ENCODE measurements at regions not wholly inside any gene's neighbourhood (a gene's known extent, or its start where the extent isn't known, plus 50 kb on each side); places are given as distances from the start of the nearest gene placed in this dataset.

DNA sequence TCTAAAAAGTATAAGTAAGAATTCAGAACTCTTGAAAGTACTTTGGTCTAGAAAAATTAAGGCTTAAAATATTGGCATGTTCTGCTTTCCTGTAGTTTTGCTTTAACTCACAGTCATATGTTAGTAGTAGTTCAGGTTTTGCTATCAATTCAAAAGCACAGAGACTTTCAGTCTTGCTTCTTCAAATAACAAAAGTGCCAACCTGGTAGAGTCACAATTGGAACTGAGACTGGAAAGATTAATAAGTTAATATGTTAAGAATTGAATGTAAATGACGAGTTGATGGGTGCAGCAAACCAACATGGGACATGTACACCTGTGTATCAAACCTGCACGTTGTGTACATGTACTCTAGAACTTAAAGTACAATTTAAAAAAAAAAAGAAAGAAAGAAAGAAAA lies 822.3 kb downstream of the MTRR start:
- Histone ChIP-seq H3K79me2 (ENCODE audit: insufficient read depth, low read length) (no peaks in the 10 kb centered on the region), H3K4me3 (replicated peaks in 1 of 3; ENCODE audit: insufficient read depth in 1 of 3, low read depth in 2 of 3, low read length in 3 of 3) (no peak overlapping the region), H3K27me3 (ENCODE audit: control insufficient read depth in 1 of 2, insufficient read depth in 2 of 2, low read length in 2 of 2) (no peaks in the 10 kb centered on the region), H3K27ac (ENCODE audit: extremely low read length, insufficient read depth, low read length) (no peak overlapping the region), H3K36me3 (replicated peaks in 1 of 2; ENCODE audit: control insufficient read depth in 1 of 2, insufficient read depth in 2 of 2, low read length in 2 of 2) (no peaks in the 10 kb centered on the region), H3K4me1 (ENCODE audit: insufficient read depth, low read length) (no peaks in the 10 kb centered on the region), H3K9ac (ENCODE audit: insufficient read depth, low read depth, low read length) (no peak overlapping the region), H3K9me3 (ENCODE audit: low read length) (peaks cover 63% of the 10 kb centered on the region), H2AFZ (ENCODE audit: low read length) (no peak overlapping the region), H4K20me1 (ENCODE audit: insufficient read depth, low read length) (no peaks in the 10 kb centered on the region), H3K4me2 (ENCODE audit: low read depth, low read length) (no peak overlapping the region)
- WGBS (ENCODE audit: low lambda C conversion rate): 2% methylated on average over 2 of the region's 2 CpGs
- BruUV-seq (replicated peaks): no TSS peak
- no peak for TF ChIP-seq HMG20B (CRISPR knock-in tag; conservative IDR thresholded peaks at IDR 0.05)
- no peak for TF ChIP-seq PRPF4 (IDR thresholded peaks at IDR 0.05; ENCODE audit: low read depth, low read length, poor library complexity, severe bottlenecking)
- TF ChIP-seq SMAD1 (CRISPR knock-in tag; IDR thresholded peaks at IDR 0.05; ENCODE audit: borderline replicate concordance, low read depth): no peak
- TF ChIP-seq SKI (IDR thresholded peaks at IDR 0.05; ENCODE audit: partially characterized antibody): no peak
- no peak for TF ChIP-seq HNRNPK (IDR thresholded peaks at IDR 0.05; ENCODE audit: low read depth, low read length, poor library complexity, severe bottlenecking)
- TF ChIP-seq PCBP1 (IDR thresholded peaks at IDR 0.05; ENCODE audit: borderline replicate concordance, low read depth, low read length): no peak
- no peak for TF ChIP-seq ZNF766 (CRISPR knock-in tag; IDR thresholded peaks at IDR 0.05; ENCODE audit: borderline replicate concordance)
- TF ChIP-seq HOXA9 (CRISPR knock-in tag; IDR thresholded peaks at IDR 0.05; ENCODE audit: borderline replicate concordance): no peak
- TF ChIP-seq, protein P1, sequence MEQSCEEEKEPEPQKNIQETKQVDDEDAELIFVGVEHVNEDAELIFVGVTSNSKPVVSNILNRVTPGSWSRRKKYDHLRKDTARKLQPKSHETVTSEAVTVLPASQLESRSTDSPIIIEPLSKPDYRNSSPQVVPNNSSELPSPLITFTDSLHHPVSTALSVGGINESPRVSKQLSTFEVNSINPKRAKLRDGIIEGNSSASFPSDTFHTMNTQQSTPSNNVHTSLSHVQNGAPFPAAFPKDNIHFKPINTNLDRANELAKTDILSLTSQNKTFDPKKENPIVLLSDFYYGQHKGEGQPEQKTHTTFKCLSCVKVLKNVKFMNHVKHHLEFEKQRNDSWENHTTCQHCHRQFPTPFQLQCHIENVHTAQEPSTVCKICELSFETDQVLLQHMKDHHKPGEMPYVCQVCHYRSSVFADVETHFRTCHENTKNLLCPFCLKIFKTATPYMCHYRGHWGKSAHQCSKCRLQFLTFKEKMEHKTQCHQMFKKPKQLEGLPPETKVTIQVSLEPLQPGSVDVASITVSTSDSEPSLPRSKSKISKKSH (CRISPR knock-in tag; IDR thresholded peaks at IDR 0.05; ENCODE audit: borderline replicate concordance): no peak
- TF ChIP-seq ZBTB42 (CRISPR knock-in tag; IDR thresholded peaks at IDR 0.05): no peak
- no peak for TF ChIP-seq XBP1 (CRISPR knock-in tag; IDR thresholded peaks at IDR 0.05)
- TF ChIP-seq, protein P2, sequence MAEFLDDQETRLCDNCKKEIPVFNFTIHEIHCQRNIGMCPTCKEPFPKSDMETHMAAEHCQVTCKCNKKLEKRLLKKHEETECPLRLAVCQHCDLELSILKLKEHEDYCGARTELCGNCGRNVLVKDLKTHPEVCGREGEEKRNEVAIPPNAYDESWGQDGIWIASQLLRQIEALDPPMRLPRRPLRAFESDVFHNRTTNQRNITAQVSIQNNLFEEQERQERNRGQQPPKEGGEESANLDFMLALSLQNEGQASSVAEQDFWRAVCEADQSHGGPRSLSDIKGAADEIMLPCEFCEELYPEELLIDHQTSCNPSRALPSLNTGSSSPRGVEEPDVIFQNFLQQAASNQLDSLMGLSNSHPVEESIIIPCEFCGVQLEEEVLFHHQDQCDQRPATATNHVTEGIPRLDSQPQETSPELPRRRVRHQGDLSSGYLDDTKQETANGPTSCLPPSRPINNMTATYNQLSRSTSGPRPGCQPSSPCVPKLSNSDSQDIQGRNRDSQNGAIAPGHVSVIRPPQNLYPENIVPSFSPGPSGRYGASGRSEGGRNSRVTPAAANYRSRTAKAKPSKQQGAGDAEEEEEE (CRISPR knock-in tag; IDR thresholded peaks at IDR 0.05; ENCODE audit: borderline replicate concordance): no peak
- no peak for TF ChIP-seq RFXANK (CRISPR knock-in tag; IDR thresholded peaks at IDR 0.05)
- DNase-seq (ENCODE audit: low spot score) (no peak), ATAC-seq (no peak), FAIRE-seq (no peak)
- CTCF ChIA-PET (ENCODE audit: low intra/inter-chr PET ratio, low total read pairs): no interaction called here
- in situ Hi-C loops (cut with HindIII; ENCODE audit: extremely low pct_ligation_motif_present, low pct_unique_long_range_greater_than_20kb): no loop called here
- intact Hi-C loops (cut with micrococcal nuclease; ENCODE audit: unreplicated experiment): no loop called here
- POLR2A ChIA-PET: no interaction called here
